Heart left ventricle (tissue), 16 donors: ENCODE measurements at regions not wholly inside any gene's neighbourhood (a gene's known extent, or its start where the extent isn't known, plus 50 kb on each side); places are given as distances from the start of the nearest gene placed in this dataset.
A peak's percentile ranks its signal among the peaks of the same experiment; 100 is the strongest.

ENCODE experiments used
- ATAC-seq, 4 donors: fragments of 200-7000 bp; cut with Tn5 transposase; one replicate each; pipeline ENCODE4 v1.9.1; 2020 to 2022; ENCODE audit warnings: moderate library complexity in 4 of 4, mild to moderate bottlenecking in 3 of 4, moderate number of reproducible peaks in 1 of 4
- DNase-seq, 5 donors: peaks; one replicate each; pipeline ENCODE4 v3.0.0-alpha.2; 2020
- H3K27ac ChIP-seq, 12 donors: fragments of 200-600 bp; sonication (generic) in 4 of 12; one replicate each; pipeline versions ENCODE4 v1.5.0 to v1.8.0; 2016 to 2022; ENCODE audit warnings: mild to moderate bottlenecking in 2 of 12
- H3K27me3 ChIP-seq, 9 donors: fragments of 200-600 bp; sonication (generic) in 2 of 9; one replicate each; pipeline versions ENCODE4 v1.5.1 to v1.8.0; 2016 to 2022; ENCODE audit warnings: mild to moderate bottlenecking in 3 of 9
- H3K36me3 ChIP-seq, 9 donors: fragments of 200-600 bp; sonication (generic) in 2 of 9; one replicate each; pipeline versions ENCODE4 v1.5.0 to v1.8.0; 2018 to 2022; ENCODE audit warnings: mild to moderate bottlenecking in 2 of 9
- H3K4me1 ChIP-seq, 12 donors: fragments of 200-600 bp; sonication (generic) in 4 of 12; one replicate each; pipeline versions ENCODE4 v1.5.0 to v1.8.0; 2016 to 2022; ENCODE audit warnings: mild to moderate bottlenecking in 3 of 12
- H3K4me3 ChIP-seq, 12 donors: fragments of 200-600 bp; sonication (generic) in 4 of 12; one replicate each; pipeline versions ENCODE4 v1.5.0 to v1.8.0; 2017 to 2022; ENCODE audit warnings: mild to moderate bottlenecking in 9 of 12, moderate library complexity in 4 of 12
- H3K9me3 ChIP-seq, 12 donors: fragments of 200-600 bp; sonication (generic) in 4 of 12; one replicate each; pipeline versions ENCODE4 v1.5.0 to v1.8.0; 2016 to 2022; ENCODE audit warnings: mild to moderate bottlenecking in 1 of 12
- CTCF ChIP-seq, 12 donors: fragments of 200-600 bp; sonication (generic) in 4 of 12; IDR thresholded peaks; one replicate each; pipeline versions ENCODE4 v1.5.0 to v1.8.0; 2018 to 2022; ENCODE audit warnings: antibody characterized with exemption in 12 of 12, mild to moderate bottlenecking in 5 of 12
- POLR2A ChIP-seq, 2 donors: fragments of 450-650 bp; IDR thresholded peaks; one replicate each; pipeline ENCODE4 v1.6.1; 2017; ENCODE audit warnings: antibody characterized with exemption in 2 of 2, mild to moderate bottlenecking in 2 of 2, moderate library complexity in 2 of 2
- WGBS, 4 donors: extraction: QIAGEN DNeasy Blood & Tissue Kit in 2 of 4; methylation state at CpG; one replicate each; pipeline versions ENCODE4 v1.1.5 to v1.1.7; 2013 to 2018; 5-methylcytosine and 5-hydroxymethylcytosine counted together
- intact Hi-C, 10 donors: fragments of 100-400 bp; cut with DNase I; formaldehyde crosslinking; loops; one replicate each; pipeline versions ENCODE4 v1.11.1 to v1.14.2; 2022
- donor health status: ischemic (EF 13 %, LVEDD 7.1; RV severe dilation, severe dysfunction).
- donor health status: healthy with polysubstance abuse.
- donor health status: DM: no; HTN: yes; CAD: no.
- donor health status: DM: no; HTN: no; CAD: no.
- donor health status: ischemic (EF 25% LVEDD 6.9; RV normal size, moderate dysfunction).
- donor health status: ischemic (EF 25% LVEDD 5.7; RV mildly dilated, moderate dysfunction).
- donor health status: healthy.
- donor health status: DM: yes; HTN: yes; CAD: no.
- donor health status: ischemic (EF 35%, LVEDD 5.7; RV mildly dilated, moderate dysfunction).
- donor health status: nonischemic (EF 11% LVEDD 7.7; RV severe dilation, severe dysfunction).
- donor health status: DM: yes; HTN: yes; CAD: no.
- donor health status: PGD.
- donor health status: ischemic (EF 29% LVEDD 5.4; RV normal size, mild dysfunction).
- donor health status: nonischemic (EF 23%, LVEDD 6.1; RV moderate dilation, normal function).

- no peaks in the 10 kb centered on the region for H3K9me3 ChIP-seq
- WGBS, 4 donors: 45 to 55% (median 51%) methylated on average over 3 of the region's 3 CpGs
- intact Hi-C loops: no loop called here
- no peak overlapping the region for H3K27ac ChIP-seq
- H3K27me3 ChIP-seq: peaks cover 0 to 47% (median 7%) of the 10 kb centered on the region in 9 donors
- no peak overlapping the region for H3K4me3 ChIP-seq
- no peaks in the 10 kb centered on the region for H3K36me3 ChIP-seq
- H3K4me1 ChIP-seq: no peaks in the 10 kb centered on the region
- TF ChIP-seq POLR2A (IDR thresholded peaks at IDR 0.05) (no peak), CTCF (IDR thresholded peaks at IDR 0.05) (no peak)
- DNase-seq (no peak), ATAC-seq (no peak)
Measured at GRCh38 chr11:116263019-116263418, 509.8 kb downstream of the BUD13 start.

GRCh38 chr11:116262370-116262769 lies 510.4 kb downstream of the BUD13 start:
- intact Hi-C loops: no loop called here
- TF ChIP-seq POLR2A (IDR thresholded peaks at IDR 0.05): no peak
- no peak for TF ChIP-seq CTCF (IDR thresholded peaks at IDR 0.05)
- Histone ChIP-seq H3K4me3 (no peak overlapping the region), H3K27ac (no peak overlapping the region), H3K36me3 (no peaks in the 10 kb centered on the region), H3K4me1 (no peaks in the 10 kb centered on the region), H3K27me3 (peaks cover 0 to 47% (median 7%) of the 10 kb centered on the region in 9 donors), H3K9me3 (no peaks in the 10 kb centered on the region)
- 88 to 100% (median 95%) methylated on average over 1 of the region's 1 CpG for WGBS, 4 donors
- ATAC-seq (no peak), DNase-seq (no peak)

GRCh38 chr11:116261606-116262005 lies 511.2 kb downstream of the BUD13 start:
- Histone ChIP-seq H3K36me3 (no peaks in the 10 kb centered on the region), H3K9me3 (no peaks in the 10 kb centered on the region), H3K4me1 (no peaks in the 10 kb centered on the region), H3K27me3 (peaks cover 0 to 47% (median 7%) of the 10 kb centered on the region in 9 donors), H3K27ac (no peak overlapping the region), H3K4me3 (no peak overlapping the region)
- intact Hi-C loops: no loop called here
- TF ChIP-seq POLR2A (IDR thresholded peaks at IDR 0.05) (no peak), CTCF (IDR thresholded peaks at IDR 0.05) (no peak)
- DNase-seq (peak in 1 of 5 donors; percentile 17), ATAC-seq (peak in 1 of 4 donors; percentile 28)
- 63 to 73% (median 70%) methylated on average over 8 of the region's 8 CpGs for whole genome bisulfite sequencing, 4 donors

- H3K36me3 ChIP-seq: no peaks in the 10 kb centered on the region
- DNase-seq (no peak), ATAC-seq (no peak)
- TF ChIP-seq POLR2A (IDR thresholded peaks at IDR 0.05) (no peak), CTCF (IDR thresholded peaks at IDR 0.05) (no peak)
- no peak overlapping the region for H3K27ac ChIP-seq
- intact Hi-C loops: no loop called here
- H3K4me1 ChIP-seq: no peaks in the 10 kb centered on the region
- H3K27me3 ChIP-seq: peaks cover 0 to 47% (median 5%) of the 10 kb centered on the region in 9 donors
- H3K4me3 ChIP-seq: no peak overlapping the region
- WGBS, 4 donors: 81 to 91% (median 88%) methylated on average over 3 of the region's 3 CpGs
- no peaks in the 10 kb centered on the region for H3K9me3 ChIP-seq
Measured at GRCh38 chr11:116258821-116259220, 514.0 kb downstream of the BUD13 start.
